GM12878 (cell line): ENCODE measurements at regions not wholly inside any gene's neighbourhood (a gene's known extent, or its start where the extent isn't known, plus 50 kb on each side); places are given as distances from the start of the nearest gene placed in this dataset.

Experiments
- ATAC-seq: fragments of 200-7000 bp; cut with Tn5 transposase; 3 replicates; pipeline ENCODE4 v1.9.1; 2020; ENCODE audit warnings: mild to moderate bottlenecking, moderate library complexity
- BruUV-seq: library from RNA; stranded (reverse); fragments of 400-500 nt; replicated peaks from 2 replicates; lab custom pipeline; 2021; lab: Mats Ljungman, UMichigan
- CTCF ChIA-PET: fragments of 300-600 bp; sonication (Branson Sonifier 250); formaldehyde crosslinking; extraction: SDS; loops from one replicate; lab custom pipeline; 2021; ENCODE audit warnings: inconsistent platforms; lab: Yijun Ruan, JAX
- POLR2A ChIA-PET: fragments of 350-600 bp; formaldehyde crosslinking; extraction: SDS; loops from one replicate; lab custom pipeline; 2021; ENCODE audit warnings: inconsistent platforms; lab: Charles Lee
- RAD21 ChIA-PET: fragments of 300-600 bp; sonication (Branson Sonifier 250); formaldehyde crosslinking; loops from one replicate; lab custom pipeline; 2023; ENCODE audit warnings: antibody characterized with exemption; ENCODE audit not compliant: unreplicated experiment; lab: Charles Lee
- SMC1A ChIA-PET: fragments of 300-600 bp; sonication (Branson Sonifier 250); formaldehyde crosslinking; loops from one replicate; lab custom pipeline; 2023; ENCODE audit not compliant: unreplicated experiment, uncharacterized antibody; lab: Charles Lee
- DNase-seq: peaks from one replicate; pipeline ENCODE4 v3.0.0-alpha.2; 2011; ENCODE audit warnings: low read depth, low spot score
- FAIRE-seq: peaks from 3 replicates; lab custom pipeline; 2011; peaks lifted over from hg19 to GRCh38; lab: Jason Lieb, UNC
- H2AFZ ChIP-seq: 2 replicates; pipeline ENCODE4 v1.6.0; 2011; ENCODE audit warnings: low read depth, low read length, control low read depth; ENCODE audit not compliant: control insufficient read depth
- H3K27ac ChIP-seq: 2 replicates; pipeline ENCODE4 v1.5.1; 2011; ENCODE audit warnings: control low read depth; ENCODE audit not compliant: control insufficient read depth, insufficient read depth
- H3K27me3 ChIP-seq, 2 experiments: replicated peaks in 1 of 2; 2 replicates each; pipeline versions ENCODE4 v1.6.0 to v1.6.1; 2011; ENCODE audit warnings: low read length in 1 of 2; ENCODE audit not compliant: control insufficient read depth in 2 of 2, insufficient read depth in 2 of 2
- H3K36me3 ChIP-seq, 2 experiments: 2 replicates each; pipeline ENCODE4 v1.5.1; 2011; ENCODE audit warnings: low read length in 1 of 2; ENCODE audit not compliant: control insufficient read depth in 2 of 2, insufficient read depth in 2 of 2
- H3K4me1 ChIP-seq: 2 replicates; pipeline ENCODE4 v1.6.1; 2011; ENCODE audit warnings: mild to moderate bottlenecking, low read length, moderate library complexity, mixed read lengths; ENCODE audit not compliant: control insufficient read depth, insufficient read depth
- H3K4me2 ChIP-seq: 2 replicates; pipeline ENCODE4 v1.6.0; 2011; ENCODE audit warnings: control low read depth; ENCODE audit not compliant: control insufficient read depth, insufficient read depth
- H3K4me3 ChIP-seq: fragments of 200-600 bp; sonication (generic); 2 replicates; pipeline ENCODE4 v1.5.1; 2016
- H3K79me2 ChIP-seq: 2 replicates; pipeline ENCODE4 v1.6.0; 2011; ENCODE audit warnings: low read length; ENCODE audit not compliant: control insufficient read depth, insufficient read depth
- H3K9ac ChIP-seq: 2 replicates; pipeline ENCODE4 v1.8.0; 2011; ENCODE audit warnings: low read length, control low read depth, mixed read lengths; ENCODE audit not compliant: control insufficient read depth, insufficient read depth
- H3K9me3 ChIP-seq: replicated peaks from 3 replicates; pipeline ENCODE4 v1.5.1; 2011; ENCODE audit warnings: mild to moderate bottlenecking, low read length; ENCODE audit not compliant: control insufficient read depth, insufficient read depth
- H4K20me1 ChIP-seq: 2 replicates; pipeline ENCODE4 v1.6.0; 2011; ENCODE audit not compliant: control insufficient read depth, insufficient read depth
- CREB1 ChIP-seq: IDR thresholded peaks from 2 replicates; pipeline ENCODE4 v1.6.1; 2012; ENCODE audit warnings: low read depth, mild to moderate bottlenecking, inconsistent platforms
- PAX5 ChIP-seq: IDR thresholded peaks from 2 replicates; pipeline ENCODE4 v1.6.1; 2011; ENCODE audit warnings: low read depth, low read length, borderline replicate concordance
- SIN3A ChIP-seq: IDR thresholded peaks from 2 replicates; pipeline ENCODE4 v1.6.1; 2012; ENCODE audit warnings: low read depth, low read length, improper control_type of control experiment
- YBX1 ChIP-seq: fragments of 450-650 bp; IDR thresholded peaks from 2 replicates; pipeline ENCODE4 v1.6.1; 2016; ENCODE audit warnings: antibody characterized with exemption
- WGBS: methylation state at CpG from one replicate; pipeline ENCODE4 v1.1.6; 2016; ENCODE audit warnings: low lambda C conversion rate; ENCODE audit not compliant: insufficient replicate concordance, insufficient coverage; ENCODE audit errors: missing lambda C conversion rate; 5-methylcytosine and 5-hydroxymethylcytosine counted together
- in situ Hi-C: fragments of 300-500 bp; cut with MboI; formaldehyde crosslinking; loops from 9 replicates; pipeline ENCODE4 v1.14.3; 2018; ENCODE audit warnings: mixed read lengths
- intact Hi-C: fragments of 100-400 bp; cut with micrococcal nuclease; formaldehyde crosslinking; loops from one replicate; pipeline ENCODE4 v1.14.2; 2022; ENCODE audit not compliant: unreplicated experiment
- TF ChIP-seq, protein P1 (sequence below): fragments of 450-650 bp; IDR thresholded peaks from 2 replicates; pipeline ENCODE4 v1.6.1; 2017; ENCODE audit warnings: mild to moderate bottlenecking

DNA sequence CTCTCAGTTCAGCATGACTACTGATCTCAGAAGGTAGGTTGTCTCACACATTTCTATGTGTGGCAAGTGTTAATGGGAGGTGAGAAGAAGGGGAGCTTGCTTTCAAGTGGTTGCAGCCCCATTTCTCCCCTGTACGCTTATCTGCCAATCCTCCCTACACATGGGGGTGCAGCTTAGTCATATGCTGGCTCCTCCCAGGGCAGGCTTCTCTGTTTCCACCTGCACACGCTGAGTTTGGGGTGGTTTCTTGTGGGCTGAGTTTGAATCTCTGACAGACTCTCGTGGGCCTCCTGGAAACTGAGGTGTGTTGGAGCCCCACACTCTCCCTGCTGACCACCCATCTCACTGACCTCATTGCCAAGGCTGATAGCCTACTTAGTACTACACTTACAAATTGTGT is 435.8 kb upstream of the MTPN start:
- H3K9ac ChIP-seq = no peak overlapping the region
- in situ Hi-C loops = no loop called here
- CTCF ChIA-PET = no interaction called here
- H3K79me2 ChIP-seq = no peaks in the 10 kb centered on the region
- BruUV-seq = no TSS peak
- no peak overlapping the region for H3K27ac ChIP-seq
- intact Hi-C loops = no loop called here
- no peak for DNase-seq
- FAIRE-seq = no peak
- H3K27me3 ChIP-seq = no peaks in the 10 kb centered on the region
- no peaks in the 10 kb centered on the region for H4K20me1 ChIP-seq
- no peak overlapping the region for H2AFZ ChIP-seq
- H3K4me2 ChIP-seq = no peak overlapping the region
- H3K9me3 ChIP-seq = no peaks in the 10 kb centered on the region
- no peak for TF ChIP-seq SIN3A
- TF ChIP-seq PAX5 = no peak
- TF ChIP-seq, protein P1, sequence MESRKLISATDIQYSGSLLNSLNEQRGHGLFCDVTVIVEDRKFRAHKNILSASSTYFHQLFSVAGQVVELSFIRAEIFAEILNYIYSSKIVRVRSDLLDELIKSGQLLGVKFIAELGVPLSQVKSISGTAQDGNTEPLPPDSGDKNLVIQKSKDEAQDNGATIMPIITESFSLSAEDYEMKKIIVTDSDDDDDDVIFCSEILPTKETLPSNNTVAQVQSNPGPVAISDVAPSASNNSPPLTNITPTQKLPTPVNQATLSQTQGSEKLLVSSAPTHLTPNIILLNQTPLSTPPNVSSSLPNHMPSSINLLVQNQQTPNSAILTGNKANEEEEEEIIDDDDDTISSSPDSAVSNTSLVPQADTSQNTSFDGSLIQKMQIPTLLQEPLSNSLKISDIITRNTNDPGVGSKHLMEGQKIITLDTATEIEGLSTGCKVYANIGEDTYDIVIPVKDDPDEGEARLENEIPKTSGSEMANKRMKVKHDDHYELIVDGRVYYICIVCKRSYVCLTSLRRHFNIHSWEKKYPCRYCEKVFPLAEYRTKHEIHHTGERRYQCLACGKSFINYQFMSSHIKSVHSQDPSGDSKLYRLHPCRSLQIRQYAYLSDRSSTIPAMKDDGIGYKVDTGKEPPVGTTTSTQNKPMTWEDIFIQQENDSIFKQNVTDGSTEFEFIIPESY = no peak
- no peak for TF ChIP-seq YBX1
- TF ChIP-seq CREB1 = no peak
- TF ChIP-seq, all 136 proteins: peak for 0
- SMC1A ChIA-PET = no interaction called here
- RAD21 ChIA-PET = no interaction called here
- no peaks in the 10 kb centered on the region for H3K36me3 ChIP-seq
- H3K4me1 ChIP-seq = no peaks in the 10 kb centered on the region
- POLR2A ChIA-PET = no interaction called here
- no peak overlapping the region for H3K4me3 ChIP-seq
- WGBS = 11% methylated on average over 3 of the region's 3 CpGs
- no peak for ATAC-seq
